Hematopoietic multipotent progenitor cell treated with erythropoietin and hydrocortisone succinate and interleukin-3 and kit ligand, for 17 days (in vitro differentiated cells): ENCODE measurements at regions not wholly inside any gene's neighbourhood (a gene's known extent, or its start where the extent isn't known, plus 50 kb on each side); places are given as distances from the start of the nearest gene placed in this dataset.

Source experiments
- DNase-seq: peaks from one replicate; pipeline ENCODE4 v3.0.0-alpha.2; 2015; ENCODE audit warnings: low spot score

- no peak for DNase-seq
These were observed 468.3 kb downstream of the TBC1D22A start for GRCh38 chr22:47230741-47231140.

GRCh38 chr22:47230251-47230650 is 467.8 kb downstream of the TBC1D22A start:
- no peak for DNase-seq

GRCh38 chr22:47228767-47229166 is 466.3 kb downstream of the TBC1D22A start:
- no peak for DNase-seq

GRCh38 chr22:47225931-47226633 is 463.6 kb downstream of the TBC1D22A start:
- no peak for DNase-seq

- DNase-seq: no peak
These were observed 462.9 kb downstream of the TBC1D22A start for GRCh38 chr22:47225080-47225930.
